NCI-H510A treated with DMSO at 0.1 percent for 48 hours (cell line): ENCODE measurements at regions not wholly inside any gene's neighbourhood (a gene's known extent, or its start where the extent isn't known, plus 50 kb on each side); places are given as distances from the start of the nearest gene placed in this dataset.

ENCODE experiments used
- DNase-seq: peaks from one replicate; lab custom pipeline; 2025; lab: John Stamatoyannopoulos, UW

DNA sequence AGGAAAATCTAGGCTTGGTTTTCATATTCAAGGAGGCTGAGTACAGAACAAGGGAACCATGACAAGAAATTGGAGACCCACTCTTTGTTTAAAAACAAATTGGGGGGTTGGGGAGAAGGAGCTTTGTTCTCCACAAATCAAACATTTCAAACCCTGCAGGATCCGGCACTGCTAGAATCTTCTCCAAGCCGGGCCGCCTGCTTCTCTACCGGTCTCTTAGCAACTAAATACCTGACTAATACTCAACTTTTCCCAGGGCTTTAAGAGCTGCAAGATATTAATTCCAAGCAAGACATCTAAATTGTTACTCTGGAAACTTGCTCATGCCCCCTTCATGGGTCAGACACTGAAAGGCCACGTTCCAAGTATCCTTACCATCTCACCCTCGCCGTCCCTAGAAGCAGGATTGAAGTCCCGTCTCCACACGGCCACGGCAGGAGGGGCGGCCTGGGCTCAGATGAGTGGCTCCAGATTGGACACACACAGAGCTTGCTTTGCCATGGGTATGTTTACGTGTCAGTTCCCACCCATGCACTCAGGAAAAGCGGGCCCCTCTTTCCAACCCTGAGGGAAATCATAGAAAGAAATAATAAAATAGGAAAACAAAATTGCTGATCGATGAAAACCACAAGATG, 126.4 kb upstream of the CDH4 start:
- DNase-seq, result no peak

DNA sequence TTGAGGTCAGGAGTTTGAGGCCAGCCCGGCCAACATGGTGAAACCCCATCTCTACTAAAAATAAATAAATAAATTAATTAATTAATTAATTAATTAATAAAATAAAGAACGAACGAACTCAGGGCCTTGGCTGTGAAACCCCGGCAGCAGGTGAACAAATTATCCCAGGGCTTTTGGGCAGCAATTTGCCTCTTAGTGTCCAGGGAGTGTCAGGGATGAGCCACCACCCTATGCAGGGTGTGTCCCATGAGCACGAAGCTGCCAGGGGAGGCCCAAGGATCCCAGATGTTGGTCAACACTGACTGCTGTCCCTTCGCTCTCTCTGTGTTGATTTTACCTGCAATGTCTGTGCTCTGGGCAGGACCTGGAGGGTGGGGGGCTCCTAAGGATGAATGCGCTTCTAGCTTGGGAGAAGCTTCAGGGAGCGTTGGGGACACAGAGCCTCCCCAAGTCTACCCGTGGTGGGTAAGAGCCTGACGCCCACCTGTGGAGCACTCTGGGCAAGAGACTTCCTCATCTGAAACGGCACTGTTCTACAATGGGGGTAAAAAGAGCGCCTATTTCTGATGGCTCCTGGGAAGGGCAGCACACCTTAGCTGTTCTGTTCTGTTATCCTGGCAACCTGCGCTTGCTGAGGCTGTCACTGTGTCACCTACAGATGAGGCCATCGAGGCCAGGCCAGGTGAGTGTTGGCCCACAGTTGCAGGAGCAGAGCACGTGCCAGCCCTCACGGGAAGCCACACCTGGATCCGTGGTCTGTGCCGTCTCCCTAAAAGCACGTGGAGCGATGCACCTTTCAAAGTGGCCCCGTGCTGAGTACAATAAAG, 125.5 kb upstream of the CDH4 start:
- no peak for DNase-seq

DNA sequence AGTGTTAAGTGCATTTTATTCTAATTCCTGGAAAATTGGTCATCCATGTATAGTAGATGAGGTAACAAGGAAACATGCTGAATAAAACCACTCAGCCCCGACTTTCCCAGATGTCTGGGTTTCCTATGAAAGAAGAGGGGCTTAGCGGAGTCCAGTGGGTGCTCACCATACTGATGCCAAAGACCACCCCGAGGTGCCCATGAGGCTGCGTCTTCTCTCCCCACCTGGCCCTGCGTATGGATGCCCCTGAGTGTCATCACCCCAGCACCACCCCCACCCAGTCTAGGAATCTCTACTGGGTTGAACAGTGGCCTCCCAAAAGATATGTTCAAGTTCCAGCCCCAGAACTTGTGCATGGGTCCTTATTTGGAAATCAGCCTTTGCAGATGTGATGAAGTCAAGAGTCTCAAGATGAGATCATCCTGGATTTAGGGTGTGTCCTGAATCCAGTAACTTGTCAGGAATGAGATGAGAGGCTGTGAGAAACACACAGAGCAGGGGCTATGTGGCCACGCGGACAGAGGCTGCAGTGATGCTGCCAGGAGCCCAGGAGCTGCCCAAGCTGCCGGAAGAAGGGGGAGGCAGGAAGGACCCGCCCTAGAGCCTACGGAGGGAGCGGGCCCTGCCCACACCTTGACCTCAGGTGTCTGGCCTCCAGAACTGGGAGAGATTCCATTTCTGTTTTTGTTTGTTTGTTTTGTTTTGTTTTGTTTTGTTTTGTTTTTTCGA, 124.6 kb upstream of the CDH4 start:
- DNase-seq, result no peak

DNA sequence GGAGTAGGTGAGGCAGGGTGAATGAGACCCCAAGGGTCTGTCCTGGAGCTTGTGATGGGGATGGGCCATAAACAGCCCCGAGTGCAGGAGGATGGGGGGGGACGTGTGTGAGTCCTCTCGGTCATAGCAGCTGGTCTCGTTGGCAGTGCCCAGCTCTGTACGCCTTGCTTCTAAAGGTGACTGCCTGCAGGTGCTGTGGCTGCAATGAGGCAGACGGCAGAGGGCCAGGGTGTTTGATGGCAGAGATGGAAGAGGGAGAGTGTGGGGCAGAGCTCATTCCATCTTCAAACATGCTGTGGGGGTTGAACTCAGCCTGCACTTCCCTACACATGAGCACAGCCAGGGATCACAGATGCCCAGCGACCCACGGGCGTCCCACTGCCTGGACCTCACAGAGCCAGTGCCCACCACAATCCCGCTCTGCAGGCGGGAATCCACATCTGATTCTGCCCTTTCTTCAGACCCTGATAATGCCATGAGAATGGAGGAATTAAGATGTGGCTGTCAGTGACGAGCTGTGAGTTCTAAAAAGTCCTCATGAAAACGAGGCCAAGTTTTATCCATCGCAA, 123.3 kb upstream of the CDH4 start:
- DNase-seq, result no peak

DNA sequence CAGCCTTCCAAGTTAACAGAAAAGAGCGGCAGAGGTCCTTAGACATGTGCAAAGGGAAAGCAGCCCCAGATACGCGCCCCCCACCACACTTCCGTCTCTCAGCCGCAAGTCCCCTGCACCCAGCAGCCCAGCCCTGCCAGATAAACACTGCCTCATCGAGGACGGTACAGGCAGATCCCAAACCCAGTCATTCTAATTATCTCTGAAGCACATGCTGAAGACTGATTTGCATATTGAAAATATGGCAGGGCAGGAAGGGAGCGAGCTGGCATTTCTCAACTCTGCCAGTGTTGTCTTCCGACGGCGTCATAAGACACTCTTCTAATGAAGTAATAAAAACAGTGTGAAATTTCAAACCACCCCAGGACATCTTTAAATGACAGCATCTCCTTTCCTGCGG, 122.8 kb upstream of the CDH4 start:
- no peak for DNase-seq

DNA sequence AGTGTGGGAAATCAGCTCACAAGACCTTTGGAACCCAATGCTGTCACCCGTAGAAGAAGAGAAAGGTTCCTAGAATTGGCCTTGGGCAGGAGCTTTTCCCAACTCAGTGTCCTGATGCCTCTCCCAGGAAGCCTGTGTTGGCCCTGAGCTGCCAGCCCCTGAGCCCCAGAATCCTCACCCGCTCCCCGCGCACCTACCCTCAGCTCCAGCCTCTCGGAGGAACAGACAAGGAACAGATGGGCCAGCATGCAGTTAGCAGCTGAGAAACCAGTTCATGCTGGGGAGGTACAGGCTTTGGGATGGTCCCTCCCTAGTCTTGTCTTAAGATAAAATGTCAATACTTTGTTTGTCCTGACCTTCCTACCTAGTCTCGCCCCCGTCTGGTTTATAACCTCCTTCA, 121.9 kb upstream of the CDH4 start:
- DNase-seq, result no peak

DNA sequence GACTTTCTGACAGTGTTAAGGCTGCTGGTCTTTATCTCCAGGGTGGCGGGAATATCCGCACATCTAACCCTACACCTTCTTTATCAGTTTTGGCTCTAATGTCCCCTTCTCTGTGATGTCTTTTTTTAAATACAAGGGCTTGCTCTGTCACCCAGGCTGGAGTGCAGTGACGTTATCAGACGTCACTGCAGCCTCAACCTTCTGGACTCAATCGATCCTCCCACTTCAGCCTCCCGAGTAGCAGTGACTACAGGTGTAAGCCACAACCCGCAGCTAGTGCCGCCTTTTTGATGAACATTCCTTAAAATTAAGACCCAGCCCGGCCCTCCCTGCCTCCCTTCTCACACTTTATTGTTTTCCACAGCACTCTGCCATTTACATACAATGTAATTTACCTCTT, 120.1 kb upstream of the CDH4 start:
- DNase-seq, result no peak

DNA sequence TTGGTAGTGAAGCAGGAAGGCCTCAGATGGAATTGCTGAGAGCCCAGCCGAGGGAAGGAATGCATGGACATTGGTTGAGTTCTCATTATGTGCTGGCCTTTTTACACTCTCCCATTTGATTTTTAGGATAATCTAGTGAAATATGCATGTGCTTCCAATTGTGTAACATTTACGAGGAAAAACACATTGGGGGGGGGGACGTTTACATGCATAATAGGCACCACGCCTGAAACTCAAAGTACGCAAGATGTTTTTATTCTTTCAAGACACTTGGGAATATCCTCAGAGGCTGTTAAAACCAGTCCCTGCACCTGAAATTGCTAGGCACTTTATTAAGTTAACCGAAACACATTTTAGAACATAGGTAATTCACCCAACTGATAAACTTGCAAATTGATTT, 118.5 kb upstream of the CDH4 start:
- no peak for DNase-seq

DNA sequence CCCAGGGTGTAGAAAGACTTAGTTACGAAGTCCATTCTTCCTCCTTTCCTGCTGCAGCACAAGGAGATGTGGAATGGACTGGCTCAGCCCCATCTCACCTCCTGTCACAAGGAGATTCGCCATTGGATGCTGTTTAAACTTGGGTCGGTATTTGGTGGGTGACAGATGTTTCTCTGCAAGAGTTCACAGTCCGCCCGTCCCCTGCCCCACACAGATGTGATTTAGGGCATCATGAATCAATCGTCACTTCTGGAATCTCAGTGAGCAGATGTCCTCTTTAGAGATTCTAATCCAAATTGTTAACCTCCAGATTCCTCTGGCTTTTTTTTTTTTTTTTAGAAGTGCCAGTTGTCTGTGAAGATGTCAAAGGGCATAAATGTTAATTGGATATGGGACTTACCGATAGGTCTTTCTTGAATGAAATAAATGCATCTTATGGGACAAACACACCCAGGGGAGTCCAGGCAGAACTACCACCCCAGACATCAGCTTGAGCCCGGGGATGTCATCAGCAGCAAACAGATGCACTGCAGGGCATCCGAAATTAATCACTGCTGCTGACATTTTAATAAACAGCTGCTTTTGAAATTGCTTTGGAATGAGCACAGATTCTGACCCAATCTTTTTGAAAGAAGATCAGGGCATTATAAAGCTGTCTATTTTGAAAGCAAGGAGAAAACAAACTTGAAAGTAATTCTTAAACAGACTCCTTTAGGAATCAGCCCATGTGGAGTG, 117.6 kb upstream of the CDH4 start:
- DNase-seq, result no peak

DNA sequence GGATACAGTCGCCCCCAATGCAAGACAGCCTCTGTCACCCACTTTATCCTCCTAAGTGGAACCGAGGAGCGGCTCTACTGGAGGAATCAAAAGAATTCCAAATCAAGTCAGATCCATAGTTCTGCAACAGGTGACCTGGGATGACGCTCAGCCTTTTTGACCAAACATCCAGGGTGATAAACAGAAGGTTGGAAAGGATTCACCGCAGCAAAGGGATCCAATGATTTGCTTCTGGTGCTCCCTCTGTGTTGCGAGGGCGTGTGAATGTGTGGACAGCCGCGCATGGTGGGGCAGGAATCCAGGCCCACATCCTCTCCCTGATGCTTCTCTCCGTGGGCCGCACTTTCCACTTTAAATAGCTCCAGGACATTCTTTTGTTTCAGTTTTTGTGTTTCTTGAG, 116.8 kb upstream of the CDH4 start:
- DNase-seq, result no peak

DNA sequence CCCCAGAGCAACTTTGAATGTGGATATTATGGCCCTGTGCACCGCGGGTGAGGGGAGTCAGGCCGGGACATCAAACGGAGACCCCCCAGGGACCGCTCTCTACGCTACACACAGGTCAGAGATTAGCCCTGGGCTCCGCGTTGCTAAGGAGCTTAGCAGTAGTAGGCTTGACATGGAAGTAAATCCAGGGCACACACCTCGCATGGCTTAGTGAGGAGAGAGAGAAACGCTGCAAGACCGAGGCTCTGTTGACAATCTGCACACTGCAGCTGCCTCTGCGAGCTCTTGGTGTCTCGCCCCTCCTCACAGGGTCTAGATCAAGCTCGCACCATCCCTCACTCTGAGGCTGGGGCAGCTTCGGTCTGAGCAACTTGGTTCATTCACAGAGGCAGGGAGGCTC, 116.1 kb upstream of the CDH4 start:
- DNase-seq, result no peak

DNA sequence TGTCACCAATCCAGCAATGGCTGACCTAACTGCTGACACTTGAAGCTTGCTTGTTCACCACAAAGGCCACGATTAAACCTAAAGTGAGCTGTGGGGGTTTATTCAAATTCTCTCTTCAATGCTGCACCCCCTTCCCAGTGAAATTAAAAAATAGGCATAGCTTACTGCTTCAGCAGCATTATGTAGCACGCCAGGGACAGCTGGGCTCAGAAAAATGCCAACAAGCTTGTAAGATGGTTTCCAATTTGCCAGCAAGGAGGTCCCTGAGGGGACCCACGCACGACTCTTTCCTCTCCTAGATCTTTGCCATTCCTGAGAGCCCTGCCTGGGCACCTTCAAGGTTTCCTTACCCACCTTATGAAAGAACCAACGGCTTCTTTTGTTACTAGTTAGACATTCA, 113.5 kb upstream of the CDH4 start:
- DNase-seq, result no peak

DNA sequence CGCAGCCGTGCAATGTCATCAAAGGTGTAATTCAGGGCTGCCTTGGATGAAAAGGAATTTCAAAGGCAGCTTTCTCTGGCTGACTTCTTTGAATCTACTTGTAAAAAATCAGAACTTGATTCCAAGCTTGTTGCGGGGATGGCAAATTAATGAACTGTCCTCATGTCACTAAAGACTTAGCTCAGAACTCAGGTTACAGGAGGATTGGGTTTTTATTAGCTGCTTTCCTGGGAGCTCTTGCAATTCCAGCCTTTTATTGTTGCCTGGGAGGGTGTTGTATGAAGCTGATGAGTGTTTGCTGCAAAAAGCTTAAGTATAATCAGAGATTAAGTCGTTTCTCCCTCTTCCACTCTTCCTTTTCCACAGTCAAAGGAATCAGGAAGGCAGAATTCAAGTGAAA, 113.0 kb upstream of the CDH4 start:
- DNase-seq, result no peak

DNA sequence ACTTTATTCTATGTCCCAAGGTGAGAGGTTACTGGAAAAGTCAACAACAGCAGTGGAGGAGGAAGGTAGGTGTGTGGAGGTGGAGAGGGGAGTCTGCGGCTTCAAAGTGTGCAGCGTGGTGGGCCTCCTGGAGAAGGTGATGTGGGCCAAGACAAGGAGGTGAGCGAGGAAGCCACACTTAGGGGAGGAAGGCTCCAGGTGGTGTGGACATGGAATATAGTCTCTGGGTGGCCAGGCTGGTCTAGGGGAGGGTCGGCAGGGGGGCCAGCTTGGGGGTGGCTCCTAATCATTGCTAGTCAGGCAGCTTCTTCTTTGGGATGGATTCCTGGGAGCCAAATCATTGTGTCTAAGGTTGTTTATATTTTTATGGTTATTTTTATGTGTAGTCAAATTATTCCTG, 111.5 kb upstream of the CDH4 start:
- DNase-seq, result no peak

DNA sequence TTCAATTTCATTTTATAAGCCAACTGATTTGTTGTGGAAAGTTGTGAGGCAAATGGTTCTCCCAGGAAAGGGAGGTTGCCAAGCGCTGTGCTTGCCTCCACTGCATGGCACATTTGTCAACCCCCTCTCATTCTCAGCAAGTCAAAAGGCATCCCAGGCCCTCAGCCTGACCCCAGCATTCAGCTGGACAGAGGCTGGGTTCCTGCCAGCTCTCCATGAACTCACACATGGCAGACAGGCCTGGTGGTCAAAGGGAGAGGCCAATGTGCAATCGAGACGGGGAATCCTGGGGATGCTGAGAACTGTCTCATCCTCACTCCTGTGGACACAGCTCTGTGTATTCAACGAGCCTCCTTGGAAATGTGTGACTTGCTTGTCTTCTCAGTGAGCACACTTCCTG, 106.0 kb upstream of the CDH4 start:
- no peak for DNase-seq

DNA sequence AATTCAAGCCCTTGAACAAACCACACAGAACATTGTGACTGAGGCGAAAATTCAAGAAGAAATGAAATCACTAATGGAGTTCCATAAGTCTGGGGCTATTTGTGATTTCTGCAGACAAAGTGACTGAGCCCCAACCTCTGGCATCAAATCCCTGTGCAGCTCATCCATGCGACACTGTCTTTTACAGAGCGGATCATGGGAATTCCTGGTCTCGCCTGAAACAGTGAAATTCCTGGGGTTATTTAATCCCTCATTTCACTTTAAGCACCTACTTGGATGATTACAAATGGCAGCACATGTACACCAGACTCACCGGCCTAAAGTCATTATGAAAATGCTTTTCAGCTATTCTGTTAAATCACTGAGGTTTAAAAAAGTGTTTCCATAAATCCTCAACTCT, 102.4 kb upstream of the CDH4 start:
- no peak for DNase-seq

DNA sequence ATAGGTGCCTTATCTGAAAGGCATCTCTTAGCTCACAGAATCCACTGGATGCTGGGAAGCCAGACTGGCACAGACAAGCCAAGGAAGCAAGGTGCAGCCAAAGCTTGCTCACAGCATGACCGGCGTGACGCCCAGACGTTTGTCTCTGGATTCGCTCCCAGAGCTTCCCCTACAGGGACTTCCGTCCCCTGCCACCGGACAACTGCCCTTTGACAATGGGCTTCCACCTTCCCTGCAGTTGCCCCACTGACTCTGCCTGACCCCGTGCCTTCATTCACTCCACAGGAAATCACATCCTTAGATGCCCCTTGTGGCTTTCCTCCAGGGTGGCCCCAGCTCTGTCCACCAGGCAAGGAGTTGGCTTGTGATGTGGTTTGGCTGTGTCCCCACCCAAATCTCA, 94.8 kb upstream of the CDH4 start:
- DNase-seq, result no peak

DNA sequence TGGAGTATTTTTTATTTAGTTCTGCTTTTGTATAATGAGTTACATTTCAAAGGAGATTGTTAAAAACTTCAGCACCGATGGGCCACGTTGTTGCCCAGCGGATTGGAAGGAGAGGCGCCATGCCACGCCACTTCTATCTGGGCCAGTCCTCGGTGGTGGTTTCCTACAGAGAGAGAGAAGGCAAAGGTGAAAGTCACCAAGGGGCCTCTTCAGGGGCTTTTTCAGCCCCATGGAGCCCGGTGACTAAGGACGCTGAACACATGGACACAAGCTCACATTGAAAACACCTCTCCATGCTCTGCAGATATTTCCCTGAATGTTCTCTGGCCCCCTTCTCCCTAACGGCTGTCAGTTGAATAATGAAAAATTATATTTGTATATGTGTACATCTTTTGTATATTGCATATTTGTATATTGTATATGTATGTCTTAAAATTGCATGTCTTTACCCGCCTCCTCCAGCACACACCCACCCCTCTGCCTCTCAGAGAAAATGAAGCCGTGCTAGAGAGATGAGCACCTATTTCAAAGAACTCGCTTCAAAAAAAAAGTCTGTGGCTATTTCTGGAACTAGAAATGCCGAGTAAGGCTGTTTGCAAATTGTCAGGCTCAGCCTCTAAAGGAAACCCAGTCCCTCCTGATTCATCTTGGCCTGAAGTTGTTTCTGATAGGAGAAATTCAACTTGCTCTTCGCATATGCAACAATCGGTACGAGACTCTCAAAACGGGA, 91.9 kb upstream of the CDH4 start:
- DNase-seq, result no peak

DNA sequence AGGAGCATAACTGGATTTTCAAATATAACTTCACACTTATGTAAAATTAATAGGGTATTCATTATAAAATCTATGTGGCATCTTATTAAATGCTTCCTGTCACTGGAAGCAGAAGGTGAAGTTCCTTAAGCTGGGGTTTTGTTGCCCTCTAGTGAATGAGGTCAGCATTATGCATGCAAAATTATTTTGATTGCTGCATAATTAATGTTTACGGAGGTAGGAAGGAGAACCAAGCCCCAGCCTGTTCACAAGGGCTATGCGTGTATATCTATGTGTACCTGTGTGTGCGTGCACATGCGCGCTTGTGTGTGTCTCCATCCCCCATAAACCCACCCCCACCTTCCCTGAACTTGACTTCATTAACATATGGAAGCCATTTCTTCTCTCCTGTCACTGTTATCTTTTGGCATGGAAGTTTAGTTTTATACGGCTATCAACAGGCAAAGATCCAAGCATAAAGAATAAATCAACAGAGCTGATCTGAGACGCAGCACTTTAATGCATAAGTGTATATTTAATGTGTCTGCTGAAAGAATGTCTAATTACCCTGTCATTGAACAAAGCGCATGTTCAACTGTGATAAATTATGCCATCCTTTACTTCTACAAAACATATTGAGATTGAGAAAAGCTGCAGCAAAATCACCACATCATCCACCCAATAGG, 90.2 kb upstream of the CDH4 start:
- no peak for DNase-seq

DNA sequence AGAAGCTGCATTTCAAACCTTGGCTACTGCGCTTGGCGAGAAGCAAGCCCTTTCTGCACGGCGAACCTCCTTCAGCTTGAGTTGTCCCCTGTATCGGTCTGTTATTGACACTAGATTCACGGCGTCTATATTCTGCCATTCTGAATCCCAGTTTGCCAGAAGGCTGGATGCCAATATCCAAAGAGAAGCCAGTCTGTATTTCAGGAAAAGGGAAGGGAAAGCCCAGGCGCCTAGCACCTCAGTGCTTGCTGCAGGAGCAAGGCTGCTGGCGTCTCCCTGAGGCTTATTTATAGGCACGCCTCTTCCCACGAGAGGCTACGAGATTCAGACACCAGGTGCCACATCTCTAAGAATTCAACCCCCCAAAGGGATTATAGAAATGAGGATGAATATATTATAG, 89.6 kb upstream of the CDH4 start:
- DNase-seq, result no peak

DNA sequence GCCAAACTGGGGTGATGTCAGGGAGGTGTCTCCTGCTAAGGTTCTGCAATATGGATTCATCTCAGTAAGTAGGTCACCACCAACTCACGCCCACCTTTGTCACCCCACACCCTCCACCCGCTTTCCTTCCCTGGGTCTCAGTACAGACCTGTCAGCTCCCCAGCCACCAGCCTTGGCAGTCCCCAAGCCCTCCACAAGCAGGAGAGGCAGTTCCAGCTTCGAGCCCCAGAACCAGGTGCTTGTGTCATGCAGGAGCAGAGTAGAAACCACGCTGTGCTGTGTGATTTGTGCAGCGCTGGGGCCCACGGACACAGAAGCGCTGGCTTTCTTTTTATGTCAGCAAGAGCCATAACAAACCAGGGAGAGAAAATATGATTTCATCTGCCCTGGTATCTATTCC, 89.0 kb upstream of the CDH4 start:
- DNase-seq, result no peak
